WTC11 (cell line): ENCODE measurements at regions not wholly inside any gene's neighbourhood (a gene's known extent, or its start where the extent isn't known, plus 50 kb on each side); places are given as distances from the start of the nearest gene placed in this dataset.

Experiments used
- ATAC-seq: fragments of 200-7000 bp; cut with Tn5 transposase; 2 replicates; pipeline ENCODE4 v1.10.0; 2021; ENCODE audit warnings: mild to moderate bottlenecking, moderate library complexity
- CTCF ChIA-PET: fragments of 300-600 bp; sonication (Branson Sonifier 250); formaldehyde crosslinking; loops from one replicate; lab custom pipeline; 2021; ENCODE audit warnings: antibody characterized with exemption; lab: Charles Lee
- POLR2A ChIA-PET: fragments of 350-600 bp; sonication (Branson Sonifier 250); formaldehyde crosslinking; loops from one replicate; lab custom pipeline; 2021; ENCODE audit warnings: antibody characterized with exemption; lab: Charles Lee
- DNase-seq: peaks from one replicate; pipeline ENCODE4 v3.0.0; 2021; ENCODE audit warnings: low spot score
- H3K27ac Mint-ChIP-seq: 2 replicates; pipeline ENCODE4 v1.8.0; 2021; ENCODE audit warnings: mixed read lengths
- H3K27me3 Mint-ChIP-seq: 2 replicates; pipeline ENCODE4 v1.8.0; 2021; ENCODE audit warnings: low read depth, mild to moderate bottlenecking, moderate library complexity, mixed read lengths
- H3K36me3 Mint-ChIP-seq: 2 replicates; pipeline ENCODE4 v1.8.0; 2021; ENCODE audit warnings: mixed read lengths
- H3K4me1 Mint-ChIP-seq: 2 replicates; pipeline ENCODE4 v1.8.0; 2022; ENCODE audit warnings: mixed read lengths
- H3K4me3 Mint-ChIP-seq: 2 replicates; pipeline ENCODE4 v1.8.0; 2021; ENCODE audit warnings: mild to moderate bottlenecking, moderate library complexity, mixed read lengths
- H3K9me3 Mint-ChIP-seq: 2 replicates; pipeline ENCODE4 v1.8.0; 2021; ENCODE audit warnings: mixed read lengths
- ARID4B ChIP-seq: sonication (generic); formaldehyde crosslinking; IDR thresholded peaks from 2 replicates; pipeline ENCODE4 v1.8.0; 2023; ENCODE audit warnings: missing genetic modification reagents, mild to moderate bottlenecking, borderline replicate concordance
- CTCF ChIP-seq: fragments of 200-600 bp; IDR thresholded peaks from 2 replicates; pipeline ENCODE4 v1.8.0; 2022; ENCODE audit warnings: antibody characterized with exemption
- E2F4 ChIP-seq: sonication (generic); formaldehyde crosslinking; IDR thresholded peaks from 2 replicates; pipeline ENCODE4 v1.8.1; 2022; ENCODE audit warnings: low read depth, mild to moderate bottlenecking, moderate library complexity, missing genetic modification reagents, borderline replicate concordance
- ELF4 ChIP-seq: sonication (generic); formaldehyde crosslinking; IDR thresholded peaks from 2 replicates; pipeline ENCODE4 v1.8.1; 2022; ENCODE audit warnings: low read depth, mild to moderate bottlenecking, moderate library complexity, missing genetic modification reagents
- ERG ChIP-seq: fragments of 250-450 bp; sonication (Bioruptor Pico); IDR thresholded peaks from 2 replicates; pipeline ENCODE4 v1.8.0; 2021; ENCODE audit warnings: mild to moderate bottlenecking
- ESRRA ChIP-seq: sonication (generic); formaldehyde crosslinking; IDR thresholded peaks from 2 replicates; pipeline ENCODE4 v1.8.1; 2022; ENCODE audit warnings: mild to moderate bottlenecking, missing genetic modification reagents, borderline replicate concordance
- GRHL2 ChIP-seq: fragments of 250-450 bp; sonication (Bioruptor Pico); IDR thresholded peaks from 2 replicates; pipeline ENCODE4 v1.8.0; 2022; ENCODE audit warnings: mild to moderate bottlenecking, moderate library complexity; ENCODE audit not compliant: insufficient replicate concordance, severe bottlenecking
- HMGA2 ChIP-seq: fragments of 250-450 bp; sonication (Bioruptor Pico); IDR thresholded peaks from 2 replicates; pipeline ENCODE4 v1.4.0; 2021; ENCODE audit warnings: mild to moderate bottlenecking, moderate library complexity
- HMGXB4 ChIP-seq: sonication (generic); formaldehyde crosslinking; IDR thresholded peaks from 2 replicates; pipeline ENCODE4 v1.8.1; 2023; ENCODE audit warnings: mild to moderate bottlenecking, moderate library complexity, missing genetic modification reagents
- IRF1 ChIP-seq: sonication (generic); formaldehyde crosslinking; IDR thresholded peaks from 2 replicates; pipeline ENCODE4 v1.8.0; 2023; ENCODE audit warnings: missing genetic modification reagents
- MAX ChIP-seq: sonication (generic); formaldehyde crosslinking; IDR thresholded peaks from 2 replicates; pipeline ENCODE4 v1.8.0; 2022; ENCODE audit warnings: mild to moderate bottlenecking, missing genetic modification reagents
- RELA ChIP-seq: sonication (generic); formaldehyde crosslinking; IDR thresholded peaks from 2 replicates; pipeline ENCODE4 v1.8.1; 2022; ENCODE audit warnings: missing genetic modification reagents, mild to moderate bottlenecking, borderline replicate concordance
- SMAD3 ChIP-seq: sonication (generic); formaldehyde crosslinking; IDR thresholded peaks from 2 replicates; pipeline ENCODE4 v1.8.0; 2022; ENCODE audit warnings: missing genetic modification reagents, mild to moderate bottlenecking, borderline replicate concordance
- SP1 ChIP-seq: sonication (generic); formaldehyde crosslinking; conservative IDR thresholded peaks from 2 replicates; pipeline ENCODE4 v1.8.1; 2022; ENCODE audit warnings: missing genetic modification reagents
- USF1 ChIP-seq: sonication (generic); formaldehyde crosslinking; IDR thresholded peaks from 2 replicates; pipeline ENCODE4 v1.8.0; 2022; ENCODE audit warnings: mild to moderate bottlenecking, missing genetic modification reagents
- ZNF263 ChIP-seq: sonication (generic); formaldehyde crosslinking; IDR thresholded peaks from 2 replicates; pipeline ENCODE4 v1.8.1; 2022; ENCODE audit warnings: low read depth, mild to moderate bottlenecking, moderate library complexity, missing genetic modification reagents
- ZNF281 ChIP-seq: sonication (generic); formaldehyde crosslinking; IDR thresholded peaks from 2 replicates; pipeline ENCODE4 v1.8.0; 2023; ENCODE audit warnings: mild to moderate bottlenecking, missing genetic modification reagents

- H3K27ac Mint-ChIP-seq: no peak overlapping the region
- POLR2A ChIA-PET: no interaction called here
- TF ChIP-seq RELA (no peak), E2F4 (CRISPR knock-in tag) (no peak), CTCF (no peak), ERG (no peak), HMGA2 (no peak), SMAD3 (no peak), ZNF281 (CRISPR knock-in tag) (no peak), ARID4B (no peak), MAX (CRISPR knock-in tag) (no peak), ESRRA (CRISPR knock-in tag) (no peak), ZNF263 (no peak), GRHL2 (CRISPR knock-in tag) (no peak), USF1 (no peak), IRF1 (no peak), ELF4 (CRISPR knock-in tag) (no peak), HMGXB4 (CRISPR knock-in tag) (no peak), SP1 (CRISPR knock-in tag) (no peak)
- ATAC-seq (no peak), DNase-seq (no peak)
- no peaks in the 10 kb centered on the region for H3K9me3 Mint-ChIP-seq
- peaks cover 7% of the 10 kb centered on the region for H3K4me1 Mint-ChIP-seq
- no peak overlapping the region for H3K4me3 Mint-ChIP-seq
- H3K27me3 Mint-ChIP-seq: no peaks in the 10 kb centered on the region
- H3K36me3 Mint-ChIP-seq: no peaks in the 10 kb centered on the region
- CTCF ChIA-PET: no interaction called here
Observed at GRCh38 chr7:114295522-114295921, 119.1 kb upstream of the FOXP2 start.
